Activated T-cell treated with anti-CD3 and anti-CD28 coated beads, Interleukin-2, amount 50 U/mL, for 24 hours (primary cell): ENCODE measurements at regions not wholly inside any gene's neighbourhood (a gene's known extent, or its start where the extent isn't known, plus 50 kb on each side); places are given as distances from the start of the nearest gene placed in this dataset.

Experiments used
- DNase-seq: peaks from one replicate; pipeline ENCODE4 v3.0.0-alpha.2; 2020
- H3K27ac Mint-ChIP-seq: 2 replicates; pipeline ENCODE4 v1.8.0; 2020; ENCODE audit warnings: mild to moderate bottlenecking, mixed read lengths
- H3K27me3 Mint-ChIP-seq: 2 replicates; pipeline ENCODE4 v1.8.0; 2020; ENCODE audit warnings: mixed read lengths
- H3K36me3 Mint-ChIP-seq: 2 replicates; pipeline ENCODE4 v1.8.0; 2020; ENCODE audit warnings: low read depth, mixed read lengths
- H3K4me1 Mint-ChIP-seq: 2 replicates; pipeline ENCODE4 v1.8.0; 2020; ENCODE audit warnings: low read depth, mixed read lengths
- H3K4me3 Mint-ChIP-seq: 2 replicates; pipeline ENCODE4 v1.8.0; 2020; ENCODE audit warnings: mild to moderate bottlenecking, moderate library complexity, mixed read lengths
- H3K9me3 Mint-ChIP-seq: 2 replicates; pipeline ENCODE4 v1.8.0; 2020; ENCODE audit warnings: mixed read lengths

GRCh38 chr9:16316911-16317817, 553.3 kb downstream of the BNC2 start:
- H3K36me3 Mint-ChIP-seq, result no peaks in the 10 kb centered on the region
- no peaks in the 10 kb centered on the region for H3K9me3 Mint-ChIP-seq
- H3K27me3 Mint-ChIP-seq, result no peaks in the 10 kb centered on the region
- DNase-seq, result no peak
- no peak overlapping the region for H3K4me3 Mint-ChIP-seq
- H3K27ac Mint-ChIP-seq, result no peak overlapping the region
- H3K4me1 Mint-ChIP-seq, result no peaks in the 10 kb centered on the region

GRCh38 chr9:16318516-16319060, 551.9 kb downstream of the BNC2 start:
- Mint-ChIP-seq H3K9me3 (no peaks in the 10 kb centered on the region), H3K27ac (no peak overlapping the region), H3K27me3 (no peaks in the 10 kb centered on the region), H3K4me3 (no peak overlapping the region), H3K36me3 (no peaks in the 10 kb centered on the region), H3K4me1 (no peaks in the 10 kb centered on the region)
- DNase-seq, result no peak

GRCh38 chr9:16319646-16320045, 550.8 kb downstream of the BNC2 start:
- Mint-ChIP-seq H3K4me3 (no peak overlapping the region), H3K27ac (no peak overlapping the region), H3K4me1 (no peaks in the 10 kb centered on the region), H3K27me3 (no peaks in the 10 kb centered on the region), H3K36me3 (no peaks in the 10 kb centered on the region), H3K9me3 (no peaks in the 10 kb centered on the region)
- no peak for DNase-seq

- no peak for DNase-seq
- Mint-ChIP-seq H3K9me3 (no peaks in the 10 kb centered on the region), H3K4me3 (no peak overlapping the region), H3K36me3 (no peaks in the 10 kb centered on the region), H3K27ac (no peak overlapping the region), H3K4me1 (no peaks in the 10 kb centered on the region), H3K27me3 (no peaks in the 10 kb centered on the region)
Measured at GRCh38 chr9:16320338-16320902, 550.0 kb downstream of the BNC2 start.

- DNase-seq, result no peak
Measured at GRCh38 chr9:16321461-16322119, 548.9 kb downstream of the BNC2 start.

GRCh38 chr9:16322849-16323248, 547.6 kb downstream of the BNC2 start:
- no peaks in the 10 kb centered on the region for H3K9me3 Mint-ChIP-seq
- H3K27me3 Mint-ChIP-seq, result no peaks in the 10 kb centered on the region
- H3K36me3 Mint-ChIP-seq, result no peaks in the 10 kb centered on the region
- no peak for DNase-seq
- H3K27ac Mint-ChIP-seq, result no peak overlapping the region
- H3K4me3 Mint-ChIP-seq, result no peak overlapping the region
- H3K4me1 Mint-ChIP-seq, result no peaks in the 10 kb centered on the region

More at GRCh38 chr9:16321461-16322119, 548.9 kb downstream of the BNC2 start:
- Mint-ChIP-seq H3K27ac (no peak overlapping the region), H3K4me3 (no peak overlapping the region), H3K27me3 (no peaks in the 10 kb centered on the region), H3K36me3 (no peaks in the 10 kb centered on the region), H3K9me3 (no peaks in the 10 kb centered on the region), H3K4me1 (no peaks in the 10 kb centered on the region)

- no peaks in the 10 kb centered on the region for H3K36me3 Mint-ChIP-seq
Measured at GRCh38 chr9:16325966-16326365, 544.5 kb downstream of the BNC2 start.

GRCh38 chr9:16328349-16328748, 542.1 kb downstream of the BNC2 start:
- no peaks in the 10 kb centered on the region for H3K36me3 Mint-ChIP-seq
- no peak overlapping the region for H3K27ac Mint-ChIP-seq

More at GRCh38 chr9:16325966-16326365, 544.5 kb downstream of the BNC2 start:
- H3K27ac Mint-ChIP-seq, result no peak overlapping the region
- H3K9me3 Mint-ChIP-seq, result no peaks in the 10 kb centered on the region
- no peaks in the 10 kb centered on the region for H3K4me1 Mint-ChIP-seq
- H3K27me3 Mint-ChIP-seq, result no peaks in the 10 kb centered on the region
- DNase-seq, result no peak
- H3K4me3 Mint-ChIP-seq, result no peak overlapping the region

GRCh38 chr9:16329671-16330113, 540.8 kb downstream of the BNC2 start:
- Mint-ChIP-seq H3K9me3 (no peaks in the 10 kb centered on the region), H3K36me3 (no peaks in the 10 kb centered on the region), H3K27me3 (no peaks in the 10 kb centered on the region), H3K4me3 (no peak overlapping the region), H3K4me1 (no peaks in the 10 kb centered on the region), H3K27ac (no peak overlapping the region)
- DNase-seq, result no peak

More at GRCh38 chr9:16328349-16328748, 542.1 kb downstream of the BNC2 start:
- Mint-ChIP-seq H3K9me3 (no peaks in the 10 kb centered on the region), H3K4me3 (no peak overlapping the region), H3K4me1 (no peaks in the 10 kb centered on the region), H3K27me3 (no peaks in the 10 kb centered on the region)
- DNase-seq, result no peak

GRCh38 chr9:16331031-16331430, 539.4 kb downstream of the BNC2 start:
- no peak for DNase-seq
- Mint-ChIP-seq H3K27ac (no peak overlapping the region), H3K4me3 (no peak overlapping the region), H3K9me3 (no peaks in the 10 kb centered on the region), H3K4me1 (no peaks in the 10 kb centered on the region), H3K36me3 (no peaks in the 10 kb centered on the region), H3K27me3 (no peaks in the 10 kb centered on the region)

GRCh38 chr9:16331527-16331926, 538.9 kb downstream of the BNC2 start:
- no peak overlapping the region for H3K4me3 Mint-ChIP-seq
- H3K27me3 Mint-ChIP-seq, result no peaks in the 10 kb centered on the region
- H3K9me3 Mint-ChIP-seq, result no peaks in the 10 kb centered on the region
- no peaks in the 10 kb centered on the region for H3K36me3 Mint-ChIP-seq
- H3K4me1 Mint-ChIP-seq, result no peaks in the 10 kb centered on the region
- no peak for DNase-seq
- no peak overlapping the region for H3K27ac Mint-ChIP-seq

GRCh38 chr9:16333691-16334090, 536.8 kb downstream of the BNC2 start:
- H3K27ac Mint-ChIP-seq, result no peak overlapping the region
- H3K4me1 Mint-ChIP-seq, result no peaks in the 10 kb centered on the region
- no peaks in the 10 kb centered on the region for H3K27me3 Mint-ChIP-seq
- no peak overlapping the region for H3K4me3 Mint-ChIP-seq
- no peak for DNase-seq
- no peaks in the 10 kb centered on the region for H3K9me3 Mint-ChIP-seq
- no peaks in the 10 kb centered on the region for H3K36me3 Mint-ChIP-seq

GRCh38 chr9:16335788-16336580, 534.5 kb downstream of the BNC2 start:
- Mint-ChIP-seq H3K27ac (no peak overlapping the region), H3K36me3 (no peaks in the 10 kb centered on the region), H3K9me3 (no peaks in the 10 kb centered on the region), H3K4me3 (no peak overlapping the region), H3K27me3 (no peaks in the 10 kb centered on the region), H3K4me1 (no peaks in the 10 kb centered on the region)
- DNase-seq, result no peak

GRCh38 chr9:16336833-16337232, 533.6 kb downstream of the BNC2 start:
- H3K4me1 Mint-ChIP-seq, result no peaks in the 10 kb centered on the region
- no peaks in the 10 kb centered on the region for H3K9me3 Mint-ChIP-seq
- no peak for DNase-seq
- no peaks in the 10 kb centered on the region for H3K27me3 Mint-ChIP-seq
- no peak overlapping the region for H3K4me3 Mint-ChIP-seq
- no peak overlapping the region for H3K27ac Mint-ChIP-seq
- H3K36me3 Mint-ChIP-seq, result no peaks in the 10 kb centered on the region
